NT2/D1 (cell line): ENCODE measurements at regions not wholly inside any gene's neighbourhood (a gene's known extent, or its start where the extent isn't known, plus 50 kb on each side); places are given as distances from the start of the nearest gene placed in this dataset.

Source experiments
- DNase-seq: peaks from one replicate; pipeline ENCODE4 v3.0.0-alpha.2; 2011; ENCODE audit warnings: low read depth, low spot score
- H3K27me3 ChIP-seq: 2 replicates; pipeline ENCODE4 v1.6.0; 2011; ENCODE audit warnings: mild to moderate bottlenecking; ENCODE audit not compliant: insufficient read length, insufficient read depth
- H3K36me3 ChIP-seq: 2 replicates; pipeline ENCODE4 v1.6.1; 2011; ENCODE audit warnings: mild to moderate bottlenecking, low read length, mixed read lengths; ENCODE audit not compliant: insufficient read depth, insufficient read length
- H3K4me1 ChIP-seq: 2 replicates; pipeline ENCODE4 v1.5.1; 2011; ENCODE audit not compliant: insufficient read depth, insufficient read length
- H3K4me3 ChIP-seq: 2 replicates; pipeline ENCODE4 v1.5.1; 2011; ENCODE audit warnings: low read depth; ENCODE audit not compliant: insufficient read length
- H3K9ac ChIP-seq: 2 replicates; pipeline ENCODE4 v1.6.0; 2011; ENCODE audit warnings: low read depth; ENCODE audit not compliant: insufficient read length
- H3K9me3 ChIP-seq: 2 replicates; pipeline ENCODE4 v1.5.1; 2011; ENCODE audit warnings: mild to moderate bottlenecking, low read length; ENCODE audit not compliant: insufficient read depth
- SUZ12 ChIP-seq: IDR thresholded peaks from 2 replicates; pipeline ENCODE4 v1.6.1; 2011; ENCODE audit not compliant: insufficient read length, insufficient read depth; ENCODE audit errors: extremely low read depth
- YY1 ChIP-seq: IDR thresholded peaks from 2 replicates; pipeline ENCODE4 v1.6.1; 2011; ENCODE audit not compliant: insufficient read length, insufficient read depth
- ZNF274 ChIP-seq: IDR thresholded peaks from 2 replicates; pipeline ENCODE4 v1.6.1; 2011; ENCODE audit warnings: mild to moderate bottlenecking, low read depth, low read length

DNA sequence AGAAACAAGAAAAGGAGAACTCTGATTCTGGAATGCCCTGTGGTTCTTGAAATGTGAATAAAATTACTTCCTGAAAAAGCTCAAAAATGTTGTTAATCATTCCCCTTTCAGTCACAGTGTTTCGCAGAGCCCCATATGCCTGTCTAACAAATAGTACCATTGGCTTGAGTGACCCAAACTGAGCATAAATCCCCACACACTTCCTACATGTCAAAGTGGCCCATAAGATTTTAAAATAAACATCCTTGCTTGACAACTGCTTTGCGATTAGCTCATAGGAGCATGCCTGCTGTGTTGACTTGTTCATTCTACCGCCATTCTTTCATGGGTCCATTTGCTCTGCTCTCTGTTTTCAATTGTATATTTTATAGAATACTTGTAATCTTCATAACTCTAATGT lies 377.8 kb upstream of the SMIM21 start:
- H3K36me3 ChIP-seq: no peaks in the 10 kb centered on the region
- H3K9me3 ChIP-seq: no peaks in the 10 kb centered on the region
- TF ChIP-seq SUZ12 (no peak), YY1 (no peak), ZNF274 (no peak)
- H3K27me3 ChIP-seq: no peaks in the 10 kb centered on the region
- H3K4me3 ChIP-seq: no peak overlapping the region
- no peak for DNase-seq
- no peaks in the 10 kb centered on the region for H3K4me1 ChIP-seq
- no peak overlapping the region for H3K9ac ChIP-seq

DNA sequence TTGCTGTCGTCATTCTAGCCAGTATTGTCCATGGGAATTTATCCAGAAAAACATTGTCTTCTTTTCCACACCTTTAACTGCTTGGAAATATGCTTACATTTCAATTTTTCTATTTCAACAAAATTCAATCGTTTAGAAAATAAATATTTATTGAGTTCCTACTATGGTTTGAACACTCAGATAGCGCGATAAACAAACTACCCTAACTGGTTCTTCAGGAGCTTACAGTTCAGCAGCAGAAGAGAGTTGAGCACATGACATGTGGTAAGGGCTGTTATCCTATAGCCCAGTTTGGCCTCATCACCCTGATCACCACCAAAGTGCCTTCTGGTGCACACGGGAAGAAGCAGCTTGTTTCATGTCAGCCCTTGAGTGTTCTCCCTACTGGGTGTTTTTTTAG lies 375.2 kb upstream of the SMIM21 start:
- H3K9ac ChIP-seq: no peak overlapping the region
- no peaks in the 10 kb centered on the region for H3K36me3 ChIP-seq
- H3K4me3 ChIP-seq: no peak overlapping the region
- no peak for TF ChIP-seq ZNF274
- no peak for TF ChIP-seq YY1
- TF ChIP-seq SUZ12: no peak
- H3K4me1 ChIP-seq: no peaks in the 10 kb centered on the region
- no peak for DNase-seq
- no peaks in the 10 kb centered on the region for H3K27me3 ChIP-seq
- H3K9me3 ChIP-seq: no peaks in the 10 kb centered on the region

DNA sequence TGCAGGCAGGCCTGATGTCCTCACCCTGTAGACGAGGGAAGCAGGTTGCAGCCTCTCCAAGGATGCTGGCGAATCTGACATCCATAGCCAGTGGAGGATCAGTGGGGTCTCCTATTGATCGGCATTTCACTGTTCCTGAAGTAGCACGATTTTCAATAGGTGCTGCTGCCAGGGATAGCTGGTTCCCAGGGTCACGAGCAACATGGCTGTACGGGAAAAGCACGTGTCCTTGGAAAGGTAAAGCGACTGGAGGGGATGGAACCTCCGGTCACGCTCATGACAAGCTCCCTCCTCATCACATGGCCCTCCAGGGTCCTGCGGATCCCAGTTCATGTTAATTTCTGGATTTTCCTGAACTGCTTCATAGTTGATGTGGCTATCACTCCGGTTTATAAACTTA lies 373.7 kb upstream of the SMIM21 start:
- H3K27me3 ChIP-seq: no peaks in the 10 kb centered on the region
- no peaks in the 10 kb centered on the region for H3K36me3 ChIP-seq
- no peak overlapping the region for H3K9ac ChIP-seq
- no peak for DNase-seq
- H3K4me3 ChIP-seq: no peak overlapping the region
- TF ChIP-seq ZNF274 (no peak), YY1 (no peak), SUZ12 (no peak)
- no peaks in the 10 kb centered on the region for H3K9me3 ChIP-seq
- no peaks in the 10 kb centered on the region for H3K4me1 ChIP-seq

DNA sequence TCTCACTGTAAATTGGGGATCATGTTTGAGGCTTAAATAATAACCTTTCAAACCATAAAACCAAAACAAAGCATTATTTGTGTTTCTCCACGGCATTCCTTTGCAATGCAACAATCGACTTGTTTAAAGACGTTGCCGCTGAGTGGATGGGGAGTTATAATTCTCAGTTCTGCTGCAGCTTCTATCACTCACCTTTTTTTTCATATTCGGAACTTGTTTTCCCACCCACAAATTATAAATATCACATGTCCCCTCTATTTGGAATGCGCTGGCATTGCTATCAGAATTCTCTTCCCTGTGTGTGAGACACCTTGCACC lies 372.8 kb upstream of the SMIM21 start:
- no peaks in the 10 kb centered on the region for H3K36me3 ChIP-seq
- H3K9ac ChIP-seq: no peak overlapping the region
- no peaks in the 10 kb centered on the region for H3K27me3 ChIP-seq
- H3K4me3 ChIP-seq: no peak overlapping the region
- H3K9me3 ChIP-seq: no peaks in the 10 kb centered on the region
- no peak for DNase-seq
- TF ChIP-seq ZNF274: no peak
- no peaks in the 10 kb centered on the region for H3K4me1 ChIP-seq

DNA sequence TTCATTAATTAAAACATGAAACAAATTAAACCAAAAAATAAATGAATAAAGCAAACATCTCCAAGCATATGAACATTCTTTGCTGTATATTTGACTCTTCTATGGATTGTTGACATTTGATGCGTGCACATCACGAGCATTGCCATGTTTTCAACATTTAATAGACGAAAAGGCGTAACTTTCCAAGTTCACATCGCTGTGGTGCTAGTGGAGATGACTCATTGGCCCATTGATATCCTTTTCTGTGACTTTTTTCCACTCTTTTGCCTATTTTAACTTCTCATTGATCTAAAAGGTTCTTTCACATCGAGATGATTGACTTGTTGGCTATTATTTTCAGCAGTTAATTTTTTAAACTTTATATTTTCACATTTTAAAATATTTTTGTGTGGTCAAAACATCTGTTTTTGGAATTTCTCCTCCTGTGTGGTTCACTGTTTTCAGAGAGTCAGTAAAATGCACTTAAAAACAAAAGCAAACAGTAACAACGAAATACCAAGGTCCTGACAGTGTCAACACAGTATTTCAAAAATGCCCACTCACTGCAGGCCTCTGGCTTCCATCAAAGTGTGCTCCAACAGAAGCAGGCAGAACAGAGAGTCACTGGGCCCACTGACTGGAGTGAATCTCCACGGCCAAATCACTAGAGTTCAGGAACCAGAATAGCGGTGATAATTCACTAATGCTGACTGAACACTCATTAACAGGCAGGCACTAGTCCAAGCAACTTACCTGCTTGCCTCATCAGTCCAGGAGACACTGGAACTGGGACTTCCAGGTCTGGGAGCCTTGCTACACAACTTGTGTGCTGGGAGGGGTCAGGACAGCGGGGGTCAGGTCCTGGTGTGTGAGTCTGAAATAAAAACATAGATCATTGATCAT lies 372.2 kb upstream of the SMIM21 start:
- Histone ChIP-seq H3K27me3 (no peaks in the 10 kb centered on the region), H3K36me3 (no peaks in the 10 kb centered on the region), H3K4me3 (no peak overlapping the region), H3K9me3 (no peaks in the 10 kb centered on the region), H3K9ac (no peak overlapping the region), H3K4me1 (no peaks in the 10 kb centered on the region)
- TF ChIP-seq YY1 (no peak), ZNF274 (no peak), SUZ12 (no peak)
- no peak for DNase-seq

DNA sequence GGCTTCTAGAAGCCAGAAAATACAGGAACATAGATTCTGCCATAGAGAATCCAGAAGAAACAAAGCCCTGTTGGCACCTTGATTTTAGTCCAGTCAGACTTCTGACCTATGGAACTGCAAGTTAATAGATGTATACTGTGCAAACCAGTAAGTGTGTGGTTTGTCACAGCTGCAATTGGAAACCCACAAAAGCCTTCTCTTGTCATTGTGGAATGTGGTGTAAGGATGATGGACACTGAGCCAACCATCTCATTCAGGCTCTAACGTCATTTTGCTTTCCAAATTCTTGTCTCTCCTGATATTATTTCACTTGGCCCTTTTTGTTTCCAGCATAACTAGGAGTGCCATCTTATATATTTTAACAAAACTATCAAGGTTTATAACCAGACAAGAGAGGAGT lies 369.5 kb upstream of the SMIM21 start:
- H3K27me3 ChIP-seq: no peaks in the 10 kb centered on the region
- no peak for DNase-seq
- no peaks in the 10 kb centered on the region for H3K36me3 ChIP-seq
- no peak overlapping the region for H3K9ac ChIP-seq
- TF ChIP-seq YY1 (no peak), SUZ12 (no peak), ZNF274 (no peak)
- H3K9me3 ChIP-seq: no peaks in the 10 kb centered on the region
- no peaks in the 10 kb centered on the region for H3K4me1 ChIP-seq
- no peak overlapping the region for H3K4me3 ChIP-seq

DNA sequence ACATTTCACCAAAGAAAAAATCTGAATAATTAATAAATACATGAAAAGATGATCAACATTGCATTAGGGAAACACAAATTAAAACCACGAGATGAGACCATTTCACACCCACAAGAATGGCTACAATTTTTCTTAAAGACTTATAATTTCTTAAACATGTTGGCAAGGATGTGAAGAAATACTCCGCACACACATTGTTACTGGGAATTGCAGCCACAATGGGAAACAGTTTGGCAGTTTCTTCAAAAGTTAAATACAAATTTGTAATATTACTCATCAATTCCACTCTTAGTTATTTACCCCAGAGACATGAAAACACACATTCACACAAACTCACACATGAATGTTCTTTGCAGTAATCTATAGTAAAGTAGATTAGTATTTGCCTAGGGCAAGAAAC lies 363.3 kb upstream of the SMIM21 start:
- H3K9me3 ChIP-seq: no peaks in the 10 kb centered on the region
- DNase-seq: no peak

More for the DNA sequence above, 363.3 kb upstream of the SMIM21 start:
- Histone ChIP-seq H3K27me3 (no peaks in the 10 kb centered on the region), H3K4me3 (no peak overlapping the region), H3K9ac (no peak overlapping the region), H3K4me1 (no peaks in the 10 kb centered on the region), H3K36me3 (no peaks in the 10 kb centered on the region)
- no peak for TF ChIP-seq YY1
- TF ChIP-seq SUZ12: no peak
- TF ChIP-seq ZNF274: no peak
